Ascending aorta (tissue), 2 donors: ENCODE measurements at regions not wholly inside any gene's neighbourhood (a gene's known extent, or its start where the extent isn't known, plus 50 kb on each side); places are given as distances from the start of the nearest gene placed in this dataset.

ENCODE experiments used
- DNase-seq, 2 donors: peaks; one replicate each; pipeline ENCODE4 v3.0.0-alpha.2; 2019; ENCODE audit warnings: low spot score in 2 of 2
- H3K27ac ChIP-seq, 2 donors: fragments of 200-600 bp; sonication (generic); one replicate each; pipeline ENCODE4 v1.5.1; 2016 to 2017; ENCODE audit warnings: mild to moderate bottlenecking in 1 of 2
- H3K27me3 ChIP-seq: fragments of 200-600 bp; sonication (generic); one replicate; pipeline ENCODE4 v1.5.1; 2017
- H3K36me3 ChIP-seq, 2 donors: fragments of 200-600 bp; sonication (generic); one replicate each; pipeline ENCODE4 v1.5.1; 2016
- H3K4me1 ChIP-seq, 2 donors: fragments of 200-600 bp; sonication (generic); one replicate each; pipeline ENCODE4 v1.5.1; 2016 to 2017; ENCODE audit warnings: mild to moderate bottlenecking in 1 of 2
- H3K4me3 ChIP-seq, 2 donors: fragments of 200-600 bp; sonication (generic); one replicate each; pipeline ENCODE4 v1.5.1; 2016 to 2017; ENCODE audit warnings: mild to moderate bottlenecking in 1 of 2
- H3K9me3 ChIP-seq, 2 donors: fragments of 200-600 bp; sonication (generic); one replicate each; pipeline ENCODE4 v1.5.1; 2016
- CTCF ChIP-seq, 3 experiments: fragments of 200-600 bp in 2 of 3; fragments of 450-650 bp in 1 of 3; sonication (generic) in 2 of 3; IDR thresholded peaks; one replicate each; pipeline ENCODE4 v1.5.1; 2016 to 2019; ENCODE audit warnings: antibody characterized with exemption in 3 of 3, mild to moderate bottlenecking in 1 of 3, moderate library complexity in 1 of 3
- intact Hi-C: fragments of 100-400 bp; cut with DNase I; formaldehyde crosslinking; loops from one replicate; pipeline ENCODE4 v1.15.1; 2023

- Histone ChIP-seq H3K27me3 (no peaks in the 10 kb centered on the region), H3K27ac (no peak overlapping the region), H3K4me3 (no peak overlapping the region), H3K9me3 (no peaks in the 10 kb centered on the region), H3K4me1 (no peaks in the 10 kb centered on the region), H3K36me3 (no peaks in the 10 kb centered on the region)
- intact Hi-C loops = no loop called here
- no peak for TF ChIP-seq CTCF (IDR thresholded peaks at IDR 0.05)
- no peak for DNase-seq
Observed at GRCh38 chrX:121902463-121902862, 855.1 kb downstream of the GLUD2 start.

- no peak for TF ChIP-seq CTCF (IDR thresholded peaks at IDR 0.05)
- Histone ChIP-seq H3K27me3 (no peaks in the 10 kb centered on the region), H3K36me3 (no peaks in the 10 kb centered on the region), H3K9me3 (no peaks in the 10 kb centered on the region), H3K27ac (no peak overlapping the region), H3K4me3 (no peak overlapping the region), H3K4me1 (no peaks in the 10 kb centered on the region)
- DNase-seq = no peak
- intact Hi-C loops = no loop called here
Observed at GRCh38 chrX:121903961-121904360, 856.6 kb downstream of the GLUD2 start.

GRCh38 chrX:121921258-121921657 is 873.8 kb downstream of the GLUD2 start:
- no peak for TF ChIP-seq CTCF (IDR thresholded peaks at IDR 0.05)
- H3K27ac ChIP-seq = no peak overlapping the region

GRCh38 chrX:121931567-121931966 is 884.2 kb downstream of the GLUD2 start:
- TF ChIP-seq CTCF (IDR thresholded peaks at IDR 0.05) = no peak
- intact Hi-C loops = no loop called here
- no peak for DNase-seq
- H3K27me3 ChIP-seq = no peaks in the 10 kb centered on the region
- no peak overlapping the region for H3K27ac ChIP-seq
- no peaks in the 10 kb centered on the region for H3K36me3 ChIP-seq
- H3K9me3 ChIP-seq = no peaks in the 10 kb centered on the region
- H3K4me3 ChIP-seq = no peak overlapping the region
- no peaks in the 10 kb centered on the region for H3K4me1 ChIP-seq

More at GRCh38 chrX:121921258-121921657, 873.8 kb downstream of the GLUD2 start:
- no peak for DNase-seq
- H3K27me3 ChIP-seq = no peaks in the 10 kb centered on the region
- intact Hi-C loops = no loop called here
- no peaks in the 10 kb centered on the region for H3K36me3 ChIP-seq
- H3K9me3 ChIP-seq = no peaks in the 10 kb centered on the region
- H3K4me1 ChIP-seq = no peaks in the 10 kb centered on the region
- no peak overlapping the region for H3K4me3 ChIP-seq

GRCh38 chrX:121932688-121933087 is 885.3 kb downstream of the GLUD2 start:
- Histone ChIP-seq H3K36me3 (no peaks in the 10 kb centered on the region), H3K9me3 (no peaks in the 10 kb centered on the region), H3K27ac (no peak overlapping the region), H3K4me3 (no peak overlapping the region), H3K27me3 (no peaks in the 10 kb centered on the region), H3K4me1 (no peaks in the 10 kb centered on the region)
- intact Hi-C loops = no loop called here
- no peak for TF ChIP-seq CTCF (IDR thresholded peaks at IDR 0.05)
- DNase-seq = no peak
